ENCODE measurements at regions not wholly inside any gene's neighbourhood (a gene's known extent, or its start where the extent isn't known, plus 50 kb on each side); places are given as distances from the start of the nearest gene placed in this dataset.
"Not testable (repeated sequence)": the region's sequence is repeated elsewhere in the genome, so short reads cannot be mapped to it uniquely, and the experiment has no call there.

GRCh38 chr1:239107676-239108075, 278.7 kb upstream of the CHRM3 start:
- DNase-seq (ENCODE audit: low spot score) = no peak

GRCh38 chr1:239106689-239107088, 279.7 kb upstream of the CHRM3 start:
- DNase-seq (ENCODE audit: low spot score) = not testable (repeated sequence)

GRCh38 chr1:239098400-239099037, 287.8 kb upstream of the CHRM3 start:
- DNase-seq (ENCODE audit: low spot score) = no peak

- DNase-seq (ENCODE audit: low spot score) = no peak
These were observed 294.8 kb upstream of the CHRM3 start for GRCh38 chr1:239091537-239091936.

GRCh38 chr1:239084459-239085080, 301.8 kb upstream of the CHRM3 start:
- DNase-seq (ENCODE audit: low spot score) = no peak

- DNase-seq (ENCODE audit: low spot score) = not testable (repeated sequence)
These were observed 304.4 kb upstream of the CHRM3 start for GRCh38 chr1:239081947-239082346.

- DNase-seq (ENCODE audit: low spot score) = no peak
These were observed 318.9 kb upstream of the CHRM3 start for GRCh38 chr1:239067480-239067879.

GRCh38 chr1:239067058-239067457, 319.3 kb upstream of the CHRM3 start:
- no peak for DNase-seq (ENCODE audit: low spot score)

GRCh38 chr1:239061770-239062169, 324.6 kb upstream of the CHRM3 start:
- DNase-seq (ENCODE audit: low spot score) = no peak

- no peak for DNase-seq (ENCODE audit: low spot score)
These were observed 328.2 kb upstream of the CHRM3 start for GRCh38 chr1:239058190-239058589.

GRCh38 chr1:239056940-239057339, 329.4 kb upstream of the CHRM3 start:
- DNase-seq (ENCODE audit: low spot score) = no peak

- no peak for DNase-seq (ENCODE audit: low spot score)
These were observed 333.1 kb upstream of the CHRM3 start for GRCh38 chr1:239053279-239053678.

- DNase-seq (ENCODE audit: low spot score) = no peak
These were observed 336.8 kb upstream of the CHRM3 start for GRCh38 chr1:239049571-239049970.

GRCh38 chr1:239044829-239045228, 341.5 kb upstream of the CHRM3 start:
- DNase-seq (ENCODE audit: low spot score) = no peak

GRCh38 chr1:239040523-239040922, 345.8 kb upstream of the CHRM3 start:
- DNase-seq (ENCODE audit: low spot score) = no peak

- no peak for DNase-seq (ENCODE audit: low spot score)
These were observed 355.1 kb upstream of the CHRM3 start for GRCh38 chr1:239031310-239031709.

- DNase-seq (ENCODE audit: low spot score) = no peak
These were observed 360.2 kb upstream of the CHRM3 start for GRCh38 chr1:239025997-239026694.

GRCh38 chr1:239025223-239025622, 361.1 kb upstream of the CHRM3 start:
- no peak for DNase-seq (ENCODE audit: low spot score)

- no peak for DNase-seq (ENCODE audit: low spot score)
These were observed 362.5 kb upstream of the CHRM3 start for GRCh38 chr1:239023732-239024360.

GRCh38 chr1:239016337-239016736, 370.0 kb upstream of the CHRM3 start:
- no peak for DNase-seq (ENCODE audit: low spot score)

- no peak for DNase-seq (ENCODE audit: low spot score)
These were observed 375.0 kb upstream of the CHRM3 start for GRCh38 chr1:239011382-239011781.

- DNase-seq (ENCODE audit: low spot score) = no peak
These were observed 377.8 kb upstream of the CHRM3 start for GRCh38 chr1:239008568-239008967.

- DNase-seq (ENCODE audit: low spot score) = no peak
These were observed 380.1 kb upstream of the CHRM3 start for GRCh38 chr1:239006276-239006675.
